ENCODE measurements at regions not wholly inside any gene's neighbourhood (a gene's known extent, or its start where the extent isn't known, plus 50 kb on each side); places are given as distances from the start of the nearest gene placed in this dataset.

GRCh38 chr2:151029406-151030157, 232.1 kb downstream of the RBM43 start:
- no peak for DNase-seq

- no peak for DNase-seq
Measured at GRCh38 chr2:151028691-151029176, 232.9 kb downstream of the RBM43 start.

DNA sequence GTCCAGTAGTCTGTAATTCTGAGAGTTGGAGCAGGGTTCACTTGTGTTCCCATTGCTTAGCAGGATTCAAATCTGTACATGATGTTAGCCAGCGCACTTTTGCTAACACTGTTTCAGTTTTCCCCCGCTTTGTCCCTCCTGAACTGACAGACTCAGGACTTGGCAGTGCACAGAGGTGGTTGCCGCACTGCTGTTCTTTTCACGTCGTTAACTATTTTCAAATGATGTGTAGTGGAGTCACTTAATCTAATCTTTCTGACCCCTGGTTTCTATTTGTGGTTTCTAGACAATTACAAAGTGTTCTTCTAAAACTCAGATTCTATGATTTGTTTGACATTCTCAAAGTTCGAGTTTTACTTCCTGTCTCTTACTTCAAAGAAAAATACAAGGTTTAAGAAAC, 234.5 kb downstream of the RBM43 start:
- no peak for DNase-seq

- DNase-seq: no peak
Measured at GRCh38 chr2:151025816-151026215, 235.8 kb downstream of the RBM43 start.

DNA sequence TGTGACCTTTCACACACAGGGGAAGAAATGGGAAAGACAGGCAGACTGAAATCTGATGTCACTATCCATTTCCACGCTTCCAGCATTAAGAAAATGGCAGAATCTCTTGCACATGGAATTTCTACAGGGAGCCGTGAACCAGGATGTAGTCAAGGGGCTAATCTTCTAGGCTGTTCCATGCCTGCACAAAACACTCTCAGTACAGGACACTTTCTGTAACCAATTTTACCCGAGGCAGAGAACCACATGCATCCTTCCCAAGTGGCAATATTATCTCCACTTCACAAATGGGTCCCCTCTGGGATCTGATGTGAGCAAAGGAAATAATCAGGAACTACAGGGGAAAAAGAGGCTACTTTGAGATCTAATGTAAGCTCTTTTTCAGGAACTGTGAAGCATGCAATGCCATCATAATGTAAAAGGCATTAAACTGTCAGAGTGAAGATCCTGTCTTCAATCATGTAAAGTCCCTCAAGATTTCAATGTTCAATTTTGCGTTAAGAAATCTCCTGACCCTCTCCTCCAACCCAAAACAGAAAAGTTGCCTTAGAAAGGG, 236.9 kb downstream of the RBM43 start:
- no peak for DNase-seq

DNA sequence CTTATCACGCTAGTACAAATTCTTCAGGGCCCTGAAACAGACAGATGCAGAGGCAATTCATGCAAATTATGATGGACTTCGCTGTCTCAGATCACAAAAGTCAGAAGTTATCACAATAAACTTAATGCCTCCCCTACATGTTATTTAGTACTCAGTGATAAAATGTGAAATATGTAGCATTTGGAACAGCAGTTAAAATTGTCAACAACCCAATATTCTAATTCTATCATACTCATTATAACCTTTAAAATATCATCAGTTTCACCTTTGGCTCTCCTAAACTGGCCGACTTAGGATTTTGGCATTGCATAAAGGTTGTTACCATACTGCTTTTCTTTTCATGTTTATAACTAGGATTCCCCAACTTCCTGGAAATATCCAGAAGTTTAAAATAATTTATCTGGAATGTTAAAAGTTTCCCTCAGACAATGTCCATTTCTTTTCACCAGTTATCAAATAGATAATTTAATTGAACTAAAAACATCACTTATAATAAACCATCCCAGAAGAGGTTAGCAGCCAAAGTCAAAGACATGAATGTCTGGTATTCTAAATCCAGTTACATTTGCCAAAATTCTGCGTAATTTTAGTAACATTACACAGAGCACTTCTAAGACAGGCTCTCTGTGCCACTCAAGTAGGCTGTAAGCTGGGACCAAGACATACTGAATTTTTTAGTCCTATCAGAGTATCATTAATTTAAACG, 239.8 kb downstream of the RBM43 start:
- no peak for DNase-seq

DNA sequence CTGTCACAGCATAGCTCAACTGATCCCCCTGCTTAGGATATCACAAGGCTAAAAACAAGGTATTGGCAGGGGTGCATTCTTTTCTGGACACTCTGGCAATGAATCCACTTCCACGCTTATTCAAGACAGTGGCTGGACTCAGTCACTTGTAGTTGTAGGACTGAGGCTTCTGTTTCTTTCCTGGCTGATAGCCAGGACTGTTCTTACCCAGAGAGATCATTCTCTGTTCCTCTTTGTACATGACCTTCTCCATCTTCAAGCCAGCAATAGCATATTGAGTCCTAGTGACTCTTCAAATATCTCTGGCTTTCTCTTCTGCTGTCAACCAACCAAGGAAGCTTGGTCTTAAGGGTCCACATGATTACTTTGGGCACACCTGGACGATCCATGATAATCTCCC, 241.3 kb downstream of the RBM43 start:
- DNase-seq: no peak

DNA sequence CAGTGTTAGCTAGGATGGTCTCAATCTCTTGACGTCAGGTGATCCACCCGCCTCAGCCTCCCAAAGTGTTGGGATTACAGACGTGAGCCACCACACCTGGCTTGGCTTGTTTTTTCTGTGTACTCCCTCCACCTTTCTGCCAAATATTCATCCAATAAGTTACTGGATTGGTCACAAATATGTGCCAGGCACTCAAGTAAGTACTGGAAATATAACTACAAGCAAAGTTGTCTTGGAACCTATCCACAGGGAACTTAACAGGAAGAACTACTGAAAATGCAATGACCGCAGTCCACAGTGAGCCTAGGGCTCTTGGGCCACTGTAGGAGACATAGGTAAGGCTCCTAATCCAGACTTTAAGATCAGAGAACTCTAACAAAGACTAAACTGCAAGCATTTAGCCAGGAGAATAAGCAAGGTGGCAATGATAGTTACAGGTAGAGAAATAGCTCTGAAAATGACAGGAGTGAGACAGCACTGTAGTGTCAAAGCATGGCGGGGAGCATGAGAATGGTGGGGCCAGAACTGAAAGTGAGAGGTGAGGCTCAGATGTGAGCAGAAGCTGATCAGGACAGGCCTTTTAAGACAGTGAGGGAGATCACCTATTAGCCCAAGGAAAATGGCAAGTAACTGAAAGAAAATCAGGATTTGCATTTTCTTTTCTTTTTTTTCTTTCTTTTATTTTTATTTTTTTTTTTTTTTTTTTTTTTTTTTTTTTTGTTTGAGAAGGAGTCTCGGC, 252.1 kb downstream of the RBM43 start:
- no peak for DNase-seq

- no peak for DNase-seq
Measured at GRCh38 chr2:151007365-151007764, 254.3 kb downstream of the RBM43 start.

DNA sequence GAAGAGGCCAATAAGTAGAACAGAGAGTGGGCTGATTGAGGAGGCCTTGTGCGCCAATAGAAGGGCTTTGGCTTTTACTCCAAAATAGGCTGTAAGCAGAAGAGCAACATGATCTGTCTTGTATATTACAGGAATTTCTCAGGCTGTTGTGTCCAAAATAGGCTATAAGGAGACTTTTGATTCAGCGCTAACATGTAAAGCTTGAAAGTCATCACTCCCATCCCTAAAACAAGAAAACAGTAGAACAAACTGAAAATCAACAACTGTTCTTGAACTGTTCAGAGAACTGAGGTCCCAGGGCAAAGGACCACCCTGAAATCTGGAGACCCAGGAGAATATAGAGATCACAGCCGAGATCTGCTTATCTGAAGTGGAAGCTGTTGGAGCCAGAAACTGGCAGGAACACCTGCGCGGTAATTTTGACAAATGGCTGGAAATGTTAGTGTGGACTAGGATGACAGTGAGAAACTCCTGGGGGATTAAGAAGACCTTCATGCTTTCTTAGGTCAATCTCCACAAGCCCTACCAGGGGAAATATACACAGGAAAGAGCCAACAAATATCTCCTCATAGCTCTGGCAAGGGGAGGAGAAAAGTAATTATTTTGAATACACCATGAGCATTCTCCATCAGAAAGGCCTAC, 258.6 kb downstream of the RBM43 start:
- DNase-seq: no peak

DNA sequence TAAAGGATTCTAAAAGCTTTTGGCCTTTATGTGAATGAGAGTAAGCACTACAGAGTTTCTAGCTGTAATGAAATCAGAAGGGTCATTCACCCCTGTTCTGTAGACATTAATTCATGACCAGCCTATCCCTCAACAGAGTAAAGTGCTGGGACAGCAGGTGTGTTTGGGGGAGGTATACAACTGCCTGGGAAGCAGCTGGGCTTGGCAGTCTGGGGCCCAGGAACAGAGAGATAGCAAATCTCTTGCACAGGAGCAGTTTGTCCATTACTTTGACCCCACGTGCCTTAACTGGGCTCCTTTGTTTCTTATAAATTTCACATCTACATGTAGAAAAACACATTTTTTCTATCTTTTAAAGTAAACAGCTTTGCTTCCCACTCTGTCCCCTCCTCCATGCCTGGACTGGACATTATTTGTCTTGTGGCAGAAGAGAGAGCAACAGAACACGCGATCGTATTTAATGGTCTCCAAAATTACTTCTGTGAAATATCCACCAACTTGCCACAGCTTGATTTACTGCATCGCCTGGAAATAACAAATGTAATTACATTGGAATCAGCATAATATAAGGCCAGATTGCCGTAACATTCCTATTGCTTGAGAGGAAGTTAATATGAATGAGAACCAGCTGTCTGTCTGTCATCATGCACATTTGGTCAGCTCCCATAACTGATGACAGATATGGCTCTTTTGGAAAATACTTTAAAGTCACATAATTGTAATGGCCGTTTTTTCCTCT, 263.8 kb downstream of the RBM43 start:
- no peak for DNase-seq

- DNase-seq: no peak
Measured at GRCh38 chr2:150997066-150997465, 264.6 kb downstream of the RBM43 start.

- no peak for DNase-seq
Measured at GRCh38 chr2:150994076-150994475, 267.6 kb downstream of the RBM43 start.

GRCh38 chr2:150989969-150990368, 271.7 kb downstream of the RBM43 start:
- DNase-seq: no peak

GRCh38 chr2:150985741-150986140, 275.9 kb downstream of the RBM43 start:
- no peak for DNase-seq

- DNase-seq: no peak
Measured at GRCh38 chr2:150983314-150983897, 278.3 kb downstream of the RBM43 start.

- no peak for DNase-seq
Measured at GRCh38 chr2:150981826-150982225, 279.8 kb downstream of the RBM43 start.

DNA sequence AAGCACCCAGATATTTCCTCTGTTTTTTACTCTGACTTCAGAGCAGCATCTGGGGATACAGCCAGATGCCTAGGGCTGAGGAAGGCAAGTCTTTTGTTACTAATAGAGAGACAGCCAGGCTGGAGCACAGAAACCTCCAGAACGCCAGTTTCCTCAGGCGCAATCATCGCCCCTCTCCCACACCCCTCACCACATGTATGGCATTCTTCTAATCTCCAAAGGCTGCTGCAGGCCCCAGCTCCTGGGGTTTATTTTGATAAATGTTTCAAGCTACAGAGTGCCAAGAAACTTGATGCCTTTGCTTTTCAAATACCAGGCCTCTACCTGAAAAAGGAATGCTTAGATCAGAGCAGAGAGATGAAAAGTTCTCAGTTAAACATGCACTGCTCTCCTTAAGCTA, 283.6 kb downstream of the RBM43 start:
- DNase-seq: no peak

DNA sequence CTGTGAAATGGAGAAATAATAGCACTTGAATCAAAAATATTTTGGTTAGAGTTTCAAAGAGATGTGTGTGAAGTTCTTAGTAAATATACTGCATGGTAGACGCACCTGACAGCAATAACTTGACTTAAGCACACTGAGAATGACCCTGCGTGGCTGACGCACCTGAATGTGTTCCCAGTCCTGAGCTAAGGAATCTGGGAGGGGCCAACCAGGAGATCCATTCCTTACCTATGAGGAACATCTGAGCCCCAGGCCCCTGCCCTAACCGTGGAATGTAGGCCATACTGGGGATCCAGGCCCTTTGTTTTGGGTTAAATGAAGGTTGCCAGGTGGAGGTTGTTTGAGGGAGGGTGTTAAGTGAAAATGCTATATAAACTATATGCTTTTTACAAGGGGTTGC, 284.4 kb downstream of the RBM43 start:
- no peak for DNase-seq

- no peak for DNase-seq
Measured at GRCh38 chr2:150976604-150977003, 285.1 kb downstream of the RBM43 start.

DNA sequence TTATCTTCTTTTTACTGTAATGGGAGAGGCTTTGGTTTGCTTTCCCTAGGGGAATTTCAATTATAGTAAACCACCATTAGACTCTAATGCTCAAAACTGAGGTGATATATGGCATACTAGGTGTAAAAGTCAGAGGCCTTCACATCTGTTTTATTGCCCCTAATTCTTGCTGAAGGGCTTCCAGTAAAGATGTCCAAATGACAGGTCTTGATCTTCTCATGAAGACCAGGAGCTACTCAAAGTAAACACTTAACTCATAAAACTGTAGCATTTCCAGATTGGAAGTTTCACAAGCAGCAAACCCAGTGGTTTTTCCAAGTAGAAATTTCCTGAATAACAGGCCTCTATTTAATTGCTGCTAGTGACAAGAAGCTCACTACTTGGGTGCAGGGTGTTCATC, 286.8 kb downstream of the RBM43 start:
- no peak for DNase-seq

DNA sequence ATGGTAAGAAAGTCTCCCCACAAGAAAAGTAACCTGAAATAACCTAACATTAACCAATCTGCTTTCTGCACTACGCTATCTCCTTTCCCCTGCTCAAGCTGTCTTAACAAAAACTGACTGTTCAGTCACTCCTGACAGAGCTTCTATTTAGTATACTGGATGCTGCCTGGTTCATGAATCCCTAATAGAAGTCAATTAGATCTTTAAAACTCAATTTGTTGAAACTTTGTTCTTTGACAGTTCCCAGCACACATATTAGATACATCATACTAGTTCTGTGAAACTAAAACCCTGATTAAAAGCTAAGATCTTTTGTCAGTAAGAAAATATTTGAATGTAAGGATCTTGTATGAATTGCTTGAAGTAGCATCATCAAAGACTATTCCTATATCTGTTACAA, 287.4 kb downstream of the RBM43 start:
- DNase-seq: no peak

All from SIG-M5 (cell line).